ENCODE measurements at regions not wholly inside any gene's neighbourhood (a gene's known extent, or its start where the extent isn't known, plus 50 kb on each side); places are given as distances from the start of the nearest gene placed in this dataset.
"Not testable (repeated sequence)": the region's sequence is repeated elsewhere in the genome, so short reads cannot be mapped to it uniquely, and the experiment has no call there.

DNA sequence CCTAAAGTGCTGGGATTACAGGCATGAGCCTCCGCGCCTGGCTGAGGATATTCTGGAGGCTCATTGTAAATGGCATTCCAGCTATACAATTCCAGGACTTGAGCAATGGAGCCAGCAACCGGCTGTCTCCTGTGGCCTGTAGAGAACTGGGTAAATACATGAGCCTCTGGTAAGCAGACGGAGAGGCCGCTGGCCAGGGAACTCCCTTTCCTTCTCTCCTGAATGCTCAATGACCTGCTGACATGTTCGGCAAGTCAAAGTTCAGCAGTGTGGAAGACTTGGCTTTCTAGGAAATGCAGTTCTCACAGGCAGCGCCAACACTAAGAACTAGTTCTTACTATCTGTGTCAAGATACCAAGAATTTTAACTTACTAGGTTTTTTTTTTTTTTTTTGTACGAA lies 139.8 kb downstream of the SEPTIN7 start:
- not testable (repeated sequence) for H3K27me3 ChIP-seq (ENCODE audit: low read length); H3K4me1 ChIP-seq (ENCODE audit: low read length)

DNA sequence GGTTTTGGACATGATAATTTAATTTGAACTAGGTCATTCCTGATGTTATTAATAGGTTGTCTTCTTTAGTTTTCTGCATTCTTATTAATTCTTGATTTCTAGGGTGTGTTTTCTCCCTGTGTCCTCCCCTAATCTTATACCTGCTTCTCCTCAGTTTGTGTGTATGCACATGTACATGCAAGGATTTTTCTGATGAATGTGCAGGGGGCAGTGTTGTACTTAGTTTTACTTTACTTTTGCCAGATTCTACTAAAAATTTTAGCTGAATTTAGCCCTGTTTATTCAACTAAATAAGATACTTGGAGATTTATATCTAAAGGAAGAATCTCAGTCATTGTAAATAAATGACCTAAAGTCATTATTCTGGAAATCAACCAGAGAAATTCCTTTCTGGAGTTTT lies 144.8 kb downstream of the SEPTIN7 start:
- not testable (repeated sequence) for H3K4me2 ChIP-seq (ENCODE audit: low read depth, low read length, poor library complexity, severe bottlenecking); H3K4me3 ChIP-seq (ENCODE audit: low read length); H3K9ac ChIP-seq (ENCODE audit: low read length); H3K4me1 ChIP-seq (ENCODE audit: low read length); H3K27ac ChIP-seq (ENCODE audit: low read length); H4K20me1 ChIP-seq (ENCODE audit: insufficient read depth, low read depth, low read length); DNase-seq; H3K36me3 ChIP-seq (ENCODE audit: insufficient read depth, low read length); H3K9me3 ChIP-seq (ENCODE audit: low read length); H3K27me3 ChIP-seq (ENCODE audit: low read length); H3K9me2 ChIP-seq (replicated peaks; ENCODE audit: insufficient read depth, low read length); H2AFZ ChIP-seq (ENCODE audit: low read length); H3K79me2 ChIP-seq (ENCODE audit: low read length)

More for the DNA sequence above, 139.8 kb downstream of the SEPTIN7 start:
- not testable (repeated sequence) for H3K4me3 ChIP-seq (ENCODE audit: low read length); H3K9ac ChIP-seq (ENCODE audit: low read length); H3K4me2 ChIP-seq (ENCODE audit: low read depth, low read length, poor library complexity, severe bottlenecking); H3K79me2 ChIP-seq (ENCODE audit: low read length); H3K36me3 ChIP-seq (ENCODE audit: insufficient read depth, low read length); H3K9me2 ChIP-seq (replicated peaks; ENCODE audit: insufficient read depth, low read length); H4K20me1 ChIP-seq (ENCODE audit: insufficient read depth, low read depth, low read length); H2AFZ ChIP-seq (ENCODE audit: low read length); DNase-seq; H3K9me3 ChIP-seq (ENCODE audit: low read length); H3K27ac ChIP-seq (ENCODE audit: low read length)

DNA sequence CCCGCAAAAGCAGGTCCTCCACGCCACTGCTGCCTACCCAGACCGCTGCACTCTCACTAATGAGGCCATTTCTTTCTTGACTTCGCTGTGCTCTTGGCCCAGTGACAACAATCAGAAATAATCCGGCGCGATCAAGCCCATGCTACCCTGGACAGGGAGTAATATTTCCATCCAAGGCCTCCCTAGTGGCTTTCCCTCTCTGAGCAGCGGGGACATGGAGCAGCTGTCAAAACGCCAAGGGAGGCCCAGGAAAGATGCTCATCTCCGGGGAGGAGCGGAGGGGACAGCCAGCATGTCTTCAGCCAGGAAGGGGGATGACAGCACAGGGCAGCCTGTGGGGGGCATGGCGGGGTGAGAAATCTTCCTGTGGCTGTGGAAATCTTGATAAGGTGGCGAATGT lies 154.9 kb downstream of the SEPTIN7 start:
- H3K9ac ChIP-seq (ENCODE audit: low read length); H3K4me3 ChIP-seq (ENCODE audit: low read length); H3K36me3 ChIP-seq (ENCODE audit: insufficient read depth, low read length); H3K9me3 ChIP-seq (ENCODE audit: low read length); H3K4me2 ChIP-seq (ENCODE audit: low read depth, low read length, poor library complexity, severe bottlenecking); H3K4me1 ChIP-seq (ENCODE audit: low read length); H2AFZ ChIP-seq (ENCODE audit: low read length); H3K9me2 ChIP-seq (replicated peaks; ENCODE audit: insufficient read depth, low read length); H3K79me2 ChIP-seq (ENCODE audit: low read length); H3K27me3 ChIP-seq (ENCODE audit: low read length); H4K20me1 ChIP-seq (ENCODE audit: insufficient read depth, low read depth, low read length); DNase-seq; H3K27ac ChIP-seq (ENCODE audit: low read length): not testable (repeated sequence)

DNA sequence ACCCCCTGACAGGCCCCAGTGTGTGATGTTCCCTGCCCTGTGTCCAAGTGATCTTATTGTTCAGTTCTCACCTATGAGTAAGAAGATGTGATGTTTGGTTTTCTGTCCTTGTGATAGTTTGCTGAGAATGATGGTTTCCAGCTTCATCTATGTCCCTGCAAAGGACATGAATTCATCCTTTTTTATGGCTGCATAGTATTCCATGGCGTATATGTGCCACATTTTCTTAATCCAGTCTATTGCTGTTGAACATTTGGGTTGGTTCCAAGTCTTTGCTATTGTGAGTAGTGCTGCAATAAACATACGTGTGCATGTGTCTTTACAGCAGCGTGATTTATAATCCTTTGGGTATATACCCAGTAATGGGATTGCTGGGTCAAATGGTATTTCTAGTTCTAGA lies 156.1 kb downstream of the SEPTIN7 start:
- DNase-seq; H3K79me2 ChIP-seq (ENCODE audit: low read length); H3K4me3 ChIP-seq (ENCODE audit: low read length); H3K9me3 ChIP-seq (ENCODE audit: low read length); H3K4me2 ChIP-seq (ENCODE audit: low read depth, low read length, poor library complexity, severe bottlenecking); H3K9ac ChIP-seq (ENCODE audit: low read length); H3K27me3 ChIP-seq (ENCODE audit: low read length); H3K9me2 ChIP-seq (replicated peaks; ENCODE audit: insufficient read depth, low read length); H3K36me3 ChIP-seq (ENCODE audit: insufficient read depth, low read length); H4K20me1 ChIP-seq (ENCODE audit: insufficient read depth, low read depth, low read length); H2AFZ ChIP-seq (ENCODE audit: low read length); H3K4me1 ChIP-seq (ENCODE audit: low read length); H3K27ac ChIP-seq (ENCODE audit: low read length): not testable (repeated sequence)

DNA sequence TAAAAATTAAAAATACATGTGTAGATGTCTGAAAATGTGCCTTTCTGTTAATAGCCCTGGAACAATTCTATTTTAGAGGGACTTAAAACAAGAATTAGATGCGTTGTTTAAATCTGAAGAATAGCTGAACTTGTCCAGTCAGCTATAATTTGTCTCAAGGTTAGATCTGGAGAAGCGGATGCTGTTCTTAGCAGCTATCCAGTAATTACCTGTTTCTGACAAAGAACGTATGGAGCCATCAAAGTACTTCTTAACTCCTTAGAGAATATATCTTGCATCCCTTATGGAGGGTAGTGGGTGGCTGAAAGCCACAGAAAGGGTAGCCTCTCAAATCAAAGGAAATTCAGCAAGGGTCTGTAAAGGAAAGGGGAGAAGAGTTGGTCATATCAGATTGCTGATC lies 160.4 kb downstream of the SEPTIN7 start:
- not testable (repeated sequence) for DNase-seq; H3K4me1 ChIP-seq (ENCODE audit: low read length); H3K4me2 ChIP-seq (ENCODE audit: low read depth, low read length, poor library complexity, severe bottlenecking); H3K36me3 ChIP-seq (ENCODE audit: insufficient read depth, low read length); H3K4me3 ChIP-seq (ENCODE audit: low read length); H3K9me3 ChIP-seq (ENCODE audit: low read length); H3K27ac ChIP-seq (ENCODE audit: low read length); H3K9ac ChIP-seq (ENCODE audit: low read length); H4K20me1 ChIP-seq (ENCODE audit: insufficient read depth, low read depth, low read length); H3K79me2 ChIP-seq (ENCODE audit: low read length); H3K9me2 ChIP-seq (replicated peaks; ENCODE audit: insufficient read depth, low read length); H2AFZ ChIP-seq (ENCODE audit: low read length); H3K27me3 ChIP-seq (ENCODE audit: low read length)

DNA sequence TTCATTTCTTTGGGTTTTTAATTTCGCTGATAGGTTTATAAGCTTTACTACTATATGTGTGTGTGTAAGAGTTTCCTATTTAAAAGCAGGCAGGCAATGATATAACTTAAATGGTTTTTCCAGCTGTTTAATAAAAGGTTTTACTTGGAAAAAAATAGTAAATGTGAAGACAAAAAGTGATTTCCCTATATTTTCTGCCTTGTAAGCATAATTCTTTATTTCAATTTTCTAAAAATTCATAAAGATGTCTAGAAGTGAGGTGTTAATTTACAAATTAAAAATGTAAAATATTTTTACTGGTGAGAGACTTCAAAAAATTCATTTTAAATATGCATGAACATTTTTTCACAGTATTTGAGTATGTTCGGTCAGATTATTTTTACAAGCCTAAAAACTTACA lies 161.8 kb downstream of the SEPTIN7 start:
- not testable (repeated sequence) for H3K27ac ChIP-seq (ENCODE audit: low read length); H3K4me2 ChIP-seq (ENCODE audit: low read depth, low read length, poor library complexity, severe bottlenecking); H3K9ac ChIP-seq (ENCODE audit: low read length); H4K20me1 ChIP-seq (ENCODE audit: insufficient read depth, low read depth, low read length); H3K9me3 ChIP-seq (ENCODE audit: low read length); DNase-seq; H3K36me3 ChIP-seq (ENCODE audit: insufficient read depth, low read length); H2AFZ ChIP-seq (ENCODE audit: low read length); H3K27me3 ChIP-seq (ENCODE audit: low read length); H3K79me2 ChIP-seq (ENCODE audit: low read length); H3K4me1 ChIP-seq (ENCODE audit: low read length); H3K9me2 ChIP-seq (replicated peaks; ENCODE audit: insufficient read depth, low read length); H3K4me3 ChIP-seq (ENCODE audit: low read length)

DNA sequence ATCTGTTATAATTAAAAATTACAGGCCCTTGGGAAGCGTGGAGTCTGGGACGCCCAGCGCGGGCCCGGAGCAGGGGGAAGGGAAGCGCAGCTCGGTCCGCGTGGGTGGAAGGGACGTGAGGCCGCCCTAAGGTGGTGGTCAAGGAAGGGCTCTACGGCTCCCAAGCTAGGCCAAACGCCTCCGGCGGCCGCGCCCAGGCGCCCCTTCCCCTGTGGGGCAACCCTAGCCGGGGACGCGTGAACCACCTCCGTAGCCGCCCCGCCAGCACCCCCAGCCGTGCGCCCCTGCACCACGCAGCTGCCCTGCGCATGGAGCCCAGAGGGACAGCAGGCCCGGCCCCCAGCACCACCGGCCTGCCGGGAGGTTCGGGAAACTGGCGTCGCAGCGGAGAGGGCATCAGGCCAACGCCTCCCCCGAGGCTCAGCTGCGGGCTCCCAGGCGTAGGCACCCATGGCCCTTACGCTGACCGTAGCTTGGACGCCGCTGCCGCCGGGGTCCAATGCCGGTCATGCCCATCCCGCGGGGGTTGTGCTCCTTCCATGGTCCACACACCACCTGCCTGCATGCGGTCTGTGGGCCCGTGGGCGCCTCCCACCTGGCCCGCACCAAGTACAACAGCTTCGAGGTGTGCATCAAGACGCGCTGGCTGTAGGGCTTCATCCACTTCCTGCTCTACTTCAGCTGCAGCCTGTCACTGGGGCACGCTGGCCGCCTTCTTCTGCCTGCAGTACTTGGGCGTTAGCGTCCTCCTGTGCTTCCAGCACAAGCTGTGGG lies 166.7 kb downstream of the SEPTIN7 start:
- Histone ChIP-seq H3K4me1 (ENCODE audit: low read length) (no peaks in the 10 kb centered on the region), H3K4me2 (ENCODE audit: low read depth, low read length, poor library complexity, severe bottlenecking) (no peak overlapping the region), H3K79me2 (ENCODE audit: low read length) (no peaks in the 10 kb centered on the region), H3K9me2 (replicated peaks; ENCODE audit: insufficient read depth, low read length) (no peaks in the 10 kb centered on the region), H3K27ac (ENCODE audit: low read length) (no peak overlapping the region), H2AFZ (ENCODE audit: low read length) (no peak overlapping the region), H3K9ac (ENCODE audit: low read length) (no peak overlapping the region), H3K9me3 (ENCODE audit: low read length) (no peaks in the 10 kb centered on the region), H3K27me3 (ENCODE audit: low read length) (no peaks in the 10 kb centered on the region), H3K36me3 (ENCODE audit: insufficient read depth, low read length) (no peaks in the 10 kb centered on the region), H4K20me1 (ENCODE audit: insufficient read depth, low read depth, low read length) (no peaks in the 10 kb centered on the region), H3K4me3 (ENCODE audit: low read length) (no peak overlapping the region)
- DNase-seq: no peak

DNA sequence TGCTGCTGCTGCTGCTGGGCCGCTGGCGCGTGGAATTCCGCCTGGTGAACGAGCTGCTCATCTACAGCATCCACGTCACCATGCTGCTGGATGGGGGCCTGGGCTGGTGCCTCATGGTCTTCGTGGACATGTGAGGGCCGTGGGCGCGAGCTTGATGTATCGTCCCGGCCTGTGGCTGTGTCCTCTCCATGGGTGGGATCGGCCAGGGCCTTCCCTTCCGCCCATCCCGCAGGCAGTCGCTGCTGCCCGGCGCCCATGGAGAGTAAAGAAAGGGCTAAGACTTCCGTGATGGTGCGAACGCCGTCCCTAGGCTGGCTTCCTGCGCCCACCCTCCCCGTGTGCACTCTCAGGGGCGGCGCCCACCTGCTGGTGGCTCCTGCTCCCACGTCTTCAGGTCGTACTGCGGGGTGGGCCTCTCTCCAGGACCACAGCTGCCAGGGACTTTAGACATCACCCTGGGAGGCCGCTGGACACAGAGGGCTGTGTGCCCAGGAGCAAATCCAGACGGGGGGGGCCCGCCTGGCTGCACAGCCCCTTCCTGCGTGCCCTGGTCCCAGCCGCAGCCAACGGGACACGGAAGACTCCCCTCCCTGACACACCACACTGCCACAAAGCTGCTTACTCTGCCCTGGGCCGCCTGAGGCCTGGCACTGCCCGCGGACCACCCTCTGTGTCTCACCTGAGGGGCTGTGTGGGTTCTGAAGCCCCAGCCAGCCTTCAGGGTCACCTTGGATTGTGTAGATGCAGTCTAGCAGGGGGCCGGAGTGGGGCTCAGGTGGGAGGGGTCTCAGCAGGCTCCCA lies 167.5 kb downstream of the SEPTIN7 start:
- no peak for DNase-seq
- Histone ChIP-seq H3K4me1 (ENCODE audit: low read length) (no peaks in the 10 kb centered on the region), H3K79me2 (ENCODE audit: low read length) (no peaks in the 10 kb centered on the region), H3K9ac (ENCODE audit: low read length) (no peak overlapping the region), H3K27ac (ENCODE audit: low read length) (no peak overlapping the region), H4K20me1 (ENCODE audit: insufficient read depth, low read depth, low read length) (no peaks in the 10 kb centered on the region), H3K9me3 (ENCODE audit: low read length) (no peaks in the 10 kb centered on the region), H2AFZ (ENCODE audit: low read length) (no peak overlapping the region), H3K9me2 (replicated peaks; ENCODE audit: insufficient read depth, low read length) (no peaks in the 10 kb centered on the region), H3K27me3 (ENCODE audit: low read length) (no peaks in the 10 kb centered on the region), H3K4me3 (ENCODE audit: low read length) (no peak overlapping the region), H3K4me2 (ENCODE audit: low read depth, low read length, poor library complexity, severe bottlenecking) (no peak overlapping the region), H3K36me3 (ENCODE audit: insufficient read depth, low read length) (no peaks in the 10 kb centered on the region)

All from Karpas-422 (cell line).